Left renal pelvis (tissue), 4 donors: ENCODE measurements at regions not wholly inside any gene's neighbourhood (a gene's known extent, or its start where the extent isn't known, plus 50 kb on each side); places are given as distances from the start of the nearest gene placed in this dataset.
"Not testable (repeated sequence)": the region's sequence is repeated elsewhere in the genome, so short reads cannot be mapped to it uniquely, and the experiment has no call there.

Experiments
- DNase-seq, 4 donors: peaks; one replicate each; pipeline ENCODE4 v3.0.0-alpha.2; 2013; ENCODE audit warnings: low read depth in 4 of 4, low spot score in 3 of 4

GRCh38 chr13:73658639-73659038, 475.6 kb downstream of the KLF12 start:
- DNase-seq = no peak

- no peak for DNase-seq
Measured at GRCh38 chr13:73657821-73658540, 476.2 kb downstream of the KLF12 start.

GRCh38 chr13:73656863-73657262, 477.3 kb downstream of the KLF12 start:
- DNase-seq = no peak

- DNase-seq = no peak
Measured at GRCh38 chr13:73653688-73654087, 480.5 kb downstream of the KLF12 start.

- DNase-seq = no peak
Measured at GRCh38 chr13:73647417-73647816, 486.8 kb downstream of the KLF12 start.

- DNase-seq = not testable (repeated sequence)
Measured at GRCh38 chr13:73640476-73641179, 493.6 kb downstream of the KLF12 start.

- DNase-seq = no peak
Measured at GRCh38 chr13:73635166-73635787, 498.9 kb downstream of the KLF12 start.

- no peak for DNase-seq
Measured at GRCh38 chr13:73633817-73634460, 500.3 kb downstream of the KLF12 start.

- no peak for DNase-seq
Measured at GRCh38 chr13:73631411-73631810, 502.8 kb downstream of the KLF12 start.

- DNase-seq = no peak
Measured at GRCh38 chr13:73625562-73626339, 508.5 kb downstream of the KLF12 start.

GRCh38 chr13:73623281-73623680, 510.9 kb downstream of the KLF12 start:
- DNase-seq = no peak

- no peak for DNase-seq
Measured at GRCh38 chr13:73622381-73622780, 511.8 kb downstream of the KLF12 start.

- peak in 3 of 4 donors; percentile 27 to 46 (median 36) for DNase-seq
Measured at GRCh38 chr13:73618275-73618865, 515.8 kb downstream of the KLF12 start.

- no peak for DNase-seq
Measured at GRCh38 chr13:73616861-73617260, 517.3 kb downstream of the KLF12 start.

GRCh38 chr13:73610799-73611592, 523.2 kb downstream of the KLF12 start:
- DNase-seq = no peak

GRCh38 chr13:73608711-73609485, 525.3 kb downstream of the KLF12 start:
- DNase-seq = no peak

- no peak for DNase-seq
Measured at GRCh38 chr13:73608157-73608516, 526.1 kb downstream of the KLF12 start.

GRCh38 chr13:73607489-73608156, 526.6 kb downstream of the KLF12 start:
- no peak for DNase-seq
